C4-2B (cell line): ENCODE measurements at regions not wholly inside any gene's neighbourhood (a gene's known extent, or its start where the extent isn't known, plus 50 kb on each side); places are given as distances from the start of the nearest gene placed in this dataset.

Experiments
- CTCF ChIP-seq: fragments of 450-650 bp; conservative IDR thresholded peaks from 2 replicates; pipeline ENCODE4 v1.5.1; 2017; ENCODE audit warnings: mild to moderate bottlenecking
- ZFX ChIP-seq: fragments of 450-650 bp; IDR thresholded peaks from 2 replicates; pipeline ENCODE4 v1.6.1; 2017

GRCh38 chr2:7844414-7844965 is 837.4 kb upstream of the ID2 start:
- TF ChIP-seq CTCF, result no peak
- TF ChIP-seq ZFX, result no peak
